IMR-90 (cell line): ENCODE measurements at regions not wholly inside any gene's neighbourhood (a gene's known extent, or its start where the extent isn't known, plus 50 kb on each side); places are given as distances from the start of the nearest gene placed in this dataset.

Experiments used
- CTCF ChIP-seq: conservative IDR thresholded peaks from 2 replicates; pipeline ENCODE4 v1.5.1; 2012; ENCODE audit warnings: mild to moderate bottlenecking, low read depth, low read length, improper control_type of control experiment
- RAD21 ChIP-seq: IDR thresholded peaks from 2 replicates; pipeline ENCODE4 v1.6.1; 2012; ENCODE audit warnings: low read length, improper control_type of control experiment
- SMC3 ChIP-seq: fragments of 150-350 bp; IDR thresholded peaks from 2 replicates; pipeline ENCODE4 v1.6.1; 2016; ENCODE audit warnings: low read depth, mild to moderate bottlenecking, antibody characterized with exemption, low read length, moderate library complexity

GRCh38 chr5:125044491-125045282 lies 298.2 kb upstream of the ZNF608 start:
- TF ChIP-seq RAD21 (no peak), CTCF (no peak), SMC3 (no peak)
